Esophagus muscularis mucosa (tissue), 4 donors: ENCODE measurements at regions not wholly inside any gene's neighbourhood (a gene's known extent, or its start where the extent isn't known, plus 50 kb on each side); places are given as distances from the start of the nearest gene placed in this dataset.

Source experiments
- DNase-seq: peaks from one replicate; pipeline ENCODE4 v3.0.0-alpha.2; 2017; ENCODE audit errors: extremely low spot score
- H3K27ac ChIP-seq, 4 donors: fragments of 200-600 bp; sonication (generic); replicated peaks in 1 of 4; 1 replicate in 3 of 4; 2 replicates in 1 of 4; pipeline ENCODE4 v1.5.1; 2016 to 2019; ENCODE audit warnings: mild to moderate bottlenecking in 1 of 4
- H3K27me3 ChIP-seq, 4 donors: fragments of 200-600 bp; sonication (generic); one replicate each; pipeline versions ENCODE4 v1.5.1 to v1.6.0; 2016 to 2019
- H3K36me3 ChIP-seq, 4 donors: fragments of 200-600 bp; sonication (generic); one replicate each; pipeline ENCODE4 v1.5.1; 2016 to 2019
- H3K4me1 ChIP-seq, 4 donors: fragments of 200-600 bp; sonication (generic); one replicate each; pipeline ENCODE4 v1.5.1; 2016 to 2019
- H3K4me3 ChIP-seq, 4 donors: fragments of 200-600 bp; sonication (generic); 1 replicate in 2 of 4; 2 replicates in 2 of 4; pipeline ENCODE4 v1.5.1; 2016 to 2019; ENCODE audit warnings: mild to moderate bottlenecking in 4 of 4, moderate library complexity in 1 of 4
- H3K9me3 ChIP-seq, 4 donors: fragments of 200-600 bp; sonication (generic); 1 replicate in 3 of 4; 2 replicates in 1 of 4; pipeline ENCODE4 v1.5.1; 2016 to 2019
- EP300 ChIP-seq: sonication (generic); formaldehyde crosslinking; IDR thresholded peaks from one replicate; pipeline ENCODE4 v1.6.1; 2017; ENCODE audit warnings: antibody characterized with exemption
- POLR2A ChIP-seq: fragments of 450-650 bp; IDR thresholded peaks from one replicate; pipeline ENCODE4 v1.6.1; 2017; ENCODE audit warnings: antibody characterized with exemption, moderate library complexity, mild to moderate bottlenecking, low read depth
- POLR2AphosphoS5 ChIP-seq, 2 donors: sonication (generic); formaldehyde crosslinking; IDR thresholded peaks; one replicate each; pipeline ENCODE4 v1.6.1; 2017; ENCODE audit warnings: antibody characterized with exemption in 2 of 2
- WGBS: methylation state at CpG from one replicate; pipeline ENCODE4 v1.1.5; 2018; 5-methylcytosine and 5-hydroxymethylcytosine counted together
- intact Hi-C: fragments of 100-400 bp; cut with DNase I; formaldehyde crosslinking; loops from one replicate; pipeline ENCODE4 v1.15.1; 2023
- TF ChIP-seq, protein P1 (sequence below), 3 experiments: fragments of 200-600 bp in 2 of 3; fragments of 450-650 bp in 1 of 3; sonication (generic) in 2 of 3; IDR thresholded peaks; one replicate each; pipeline ENCODE4 v1.5.1; 2017 to 2019; ENCODE audit warnings: antibody characterized with exemption in 3 of 3, mild to moderate bottlenecking in 2 of 3, moderate library complexity in 1 of 3

DNA sequence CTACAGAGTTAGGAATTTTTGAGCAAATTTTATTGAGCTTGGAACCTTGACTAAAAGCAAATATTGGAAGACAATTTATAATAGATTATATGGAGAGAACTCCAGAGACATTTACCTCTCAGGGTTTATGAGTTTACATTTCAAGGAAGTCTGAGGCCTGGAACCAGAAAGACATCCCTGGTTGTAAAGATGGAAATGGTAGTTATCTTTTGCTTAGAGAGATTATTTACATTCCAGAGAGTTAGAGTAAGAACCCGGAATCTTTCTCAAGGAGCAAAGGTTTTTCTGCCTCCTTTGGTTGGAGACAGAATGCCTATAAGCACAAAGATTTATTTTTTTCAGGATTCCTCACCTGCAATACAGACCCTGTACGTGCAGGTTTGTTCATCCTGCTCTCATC lies 458.1 kb downstream of the TBL1XR1 start:
- Histone ChIP-seq H3K4me3 (no peak overlapping the region), H3K27me3 (no peaks in the 10 kb centered on the region), H3K9me3 (no peaks in the 10 kb centered on the region), H3K27ac (no peak overlapping the region), H3K36me3 (no peaks in the 10 kb centered on the region), H3K4me1 (no peaks in the 10 kb centered on the region)
- no peak for TF ChIP-seq POLR2A
- TF ChIP-seq POLR2AphosphoS5 (IDR thresholded peaks at IDR 0.05) = no peak
- TF ChIP-seq, protein P1, sequence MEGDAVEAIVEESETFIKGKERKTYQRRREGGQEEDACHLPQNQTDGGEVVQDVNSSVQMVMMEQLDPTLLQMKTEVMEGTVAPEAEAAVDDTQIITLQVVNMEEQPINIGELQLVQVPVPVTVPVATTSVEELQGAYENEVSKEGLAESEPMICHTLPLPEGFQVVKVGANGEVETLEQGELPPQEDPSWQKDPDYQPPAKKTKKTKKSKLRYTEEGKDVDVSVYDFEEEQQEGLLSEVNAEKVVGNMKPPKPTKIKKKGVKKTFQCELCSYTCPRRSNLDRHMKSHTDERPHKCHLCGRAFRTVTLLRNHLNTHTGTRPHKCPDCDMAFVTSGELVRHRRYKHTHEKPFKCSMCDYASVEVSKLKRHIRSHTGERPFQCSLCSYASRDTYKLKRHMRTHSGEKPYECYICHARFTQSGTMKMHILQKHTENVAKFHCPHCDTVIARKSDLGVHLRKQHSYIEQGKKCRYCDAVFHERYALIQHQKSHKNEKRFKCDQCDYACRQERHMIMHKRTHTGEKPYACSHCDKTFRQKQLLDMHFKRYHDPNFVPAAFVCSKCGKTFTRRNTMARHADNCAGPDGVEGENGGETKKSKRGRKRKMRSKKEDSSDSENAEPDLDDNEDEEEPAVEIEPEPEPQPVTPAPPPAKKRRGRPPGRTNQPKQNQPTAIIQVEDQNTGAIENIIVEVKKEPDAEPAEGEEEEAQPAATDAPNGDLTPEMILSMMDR (IDR thresholded peaks at IDR 0.05) = no peak
- TF ChIP-seq EP300 = no peak
- intact Hi-C loops = no loop called here
- no peak for DNase-seq
- WGBS = 48% methylated on average over 2 of the region's 2 CpGs

DNA sequence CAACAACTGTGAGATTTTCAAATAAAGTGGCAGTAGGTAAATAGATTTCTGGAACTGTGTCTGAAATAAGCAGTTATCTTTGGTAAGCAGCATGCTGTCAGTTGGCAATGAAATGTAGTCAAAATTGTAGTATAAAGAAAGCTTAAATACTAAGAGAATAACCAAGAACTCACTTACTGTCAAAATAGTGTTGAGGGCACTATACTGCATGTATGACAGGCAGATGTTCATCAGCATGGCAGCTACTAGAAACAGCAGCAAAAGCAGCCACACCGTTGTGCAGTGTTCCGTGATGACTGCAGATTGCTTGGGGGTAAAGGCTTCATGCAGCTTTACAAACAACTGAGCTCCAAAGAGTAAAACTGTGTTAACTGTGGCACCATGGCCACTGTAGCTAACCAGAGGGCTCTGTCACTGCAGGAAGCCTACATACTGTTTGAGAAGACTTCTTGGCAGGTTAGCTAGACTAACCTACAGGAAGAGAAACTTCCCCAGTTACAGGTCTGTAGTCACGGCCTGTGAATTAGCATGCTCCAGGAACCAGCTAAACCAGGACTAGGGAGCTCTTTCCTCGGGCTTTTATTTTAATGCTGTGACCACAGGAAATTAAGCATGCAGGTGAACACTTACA lies 459.7 kb downstream of the TBL1XR1 start:
- Histone ChIP-seq H3K4me1 (no peaks in the 10 kb centered on the region), H3K27me3 (no peaks in the 10 kb centered on the region), H3K27ac (no peak overlapping the region), H3K9me3 (no peaks in the 10 kb centered on the region), H3K4me3 (no peak overlapping the region), H3K36me3 (no peaks in the 10 kb centered on the region)
- WGBS = 86% methylated on average over 4 of the region's 4 CpGs
- no peak for DNase-seq
- intact Hi-C loops = no loop called here
- TF ChIP-seq POLR2A = no peak
- TF ChIP-seq POLR2AphosphoS5 (IDR thresholded peaks at IDR 0.05) = no peak
- TF ChIP-seq, protein P1 (IDR thresholded peaks at IDR 0.05) = no peak
- TF ChIP-seq EP300 = no peak

DNA sequence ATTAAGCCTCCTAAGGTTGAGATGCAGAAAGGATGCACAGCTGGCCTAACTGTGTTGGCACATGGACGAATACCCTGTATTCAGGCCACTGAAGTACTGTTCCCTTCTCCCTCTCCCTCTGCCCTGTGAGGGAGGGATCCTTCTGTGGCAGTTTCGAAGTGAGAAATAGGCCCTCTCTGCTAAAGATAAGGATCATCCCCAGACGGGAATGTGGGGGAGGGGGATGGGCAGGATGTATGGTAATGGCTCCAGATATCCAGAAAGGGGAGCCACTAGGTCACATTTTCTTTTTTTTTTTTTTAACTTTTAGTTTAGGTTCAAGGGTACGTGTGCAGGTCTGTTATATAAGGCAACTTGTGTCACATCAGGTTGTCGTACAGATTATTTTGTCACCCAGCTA lies 463.1 kb downstream of the TBL1XR1 start:
- WGBS = 81% methylated on average over 5 of the region's 5 CpGs
- no peak overlapping the region for H3K4me3 ChIP-seq
- no peak for DNase-seq
- H3K27ac ChIP-seq = no peak overlapping the region
- intact Hi-C loops = no loop called here
- no peaks in the 10 kb centered on the region for H3K27me3 ChIP-seq
- H3K9me3 ChIP-seq = no peaks in the 10 kb centered on the region
- no peaks in the 10 kb centered on the region for H3K4me1 ChIP-seq
- TF ChIP-seq POLR2A = no peak
- no peak for TF ChIP-seq EP300
- TF ChIP-seq POLR2AphosphoS5 (IDR thresholded peaks at IDR 0.05) = no peak
- TF ChIP-seq, protein P1 (IDR thresholded peaks at IDR 0.05) = no peak
- no peaks in the 10 kb centered on the region for H3K36me3 ChIP-seq

DNA sequence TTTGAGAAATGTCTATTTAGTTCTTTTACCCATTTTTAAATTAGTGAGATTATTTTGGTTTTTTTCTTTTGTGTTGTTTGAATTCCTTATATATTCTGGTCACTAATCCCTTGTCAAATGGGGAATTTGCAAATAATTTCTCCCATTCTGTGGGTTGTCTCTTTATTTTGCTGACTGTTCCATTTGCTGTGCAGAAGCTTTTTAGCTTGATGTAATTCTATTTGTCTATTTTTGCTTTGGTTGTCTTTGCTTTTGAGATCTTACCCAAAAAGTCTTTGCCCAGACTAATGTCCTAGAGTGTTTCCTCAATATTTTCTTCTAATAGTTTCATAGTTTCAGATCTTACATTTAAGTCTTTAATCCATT lies 472.9 kb downstream of the TBL1XR1 start:
- DNase-seq = no peak
- H3K27me3 ChIP-seq = no peaks in the 10 kb centered on the region
- no peaks in the 10 kb centered on the region for H3K9me3 ChIP-seq
- intact Hi-C loops = no loop called here
- no peak overlapping the region for H3K27ac ChIP-seq
- H3K4me1 ChIP-seq = no peaks in the 10 kb centered on the region
- no peak overlapping the region for H3K4me3 ChIP-seq
- TF ChIP-seq, protein P1 (IDR thresholded peaks at IDR 0.05) = no peak
- TF ChIP-seq POLR2AphosphoS5 (IDR thresholded peaks at IDR 0.05) = no peak
- TF ChIP-seq EP300 = no peak
- no peak for TF ChIP-seq POLR2A
- H3K36me3 ChIP-seq = no peaks in the 10 kb centered on the region

DNA sequence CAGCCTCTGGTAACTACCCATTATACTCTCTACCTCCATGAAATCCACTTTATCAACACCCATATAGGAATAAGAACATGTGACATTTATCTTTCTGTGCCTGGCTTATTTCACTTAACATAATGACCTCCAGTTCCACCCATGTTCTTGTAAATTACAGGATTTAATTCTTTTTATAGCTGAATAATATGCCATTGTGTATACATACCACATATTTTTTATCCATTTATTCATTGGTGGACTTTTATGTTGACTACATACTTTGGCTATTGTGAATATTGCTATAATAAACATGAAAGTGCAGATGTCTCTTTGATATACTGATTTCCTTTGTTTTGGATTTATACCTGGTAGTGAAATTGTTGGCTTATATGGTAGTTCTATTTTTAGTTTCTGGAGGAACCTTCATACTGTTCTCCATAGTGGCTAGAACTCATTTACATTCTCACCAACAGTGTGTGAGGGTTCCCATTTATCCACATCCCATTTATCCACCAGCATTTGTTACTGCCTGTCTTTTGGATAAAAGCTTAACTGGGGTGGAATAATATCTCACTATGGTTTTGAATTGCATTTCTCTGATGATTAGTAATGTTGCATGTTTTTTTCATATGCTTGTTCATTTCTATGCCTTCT lies 473.4 kb downstream of the TBL1XR1 start:
- no peaks in the 10 kb centered on the region for H3K36me3 ChIP-seq
- DNase-seq = no peak
- no peak overlapping the region for H3K27ac ChIP-seq
- no peaks in the 10 kb centered on the region for H3K9me3 ChIP-seq
- H3K4me1 ChIP-seq = no peaks in the 10 kb centered on the region
- TF ChIP-seq POLR2A (no peak), POLR2AphosphoS5 (IDR thresholded peaks at IDR 0.05) (no peak), EP300 (no peak)
- TF ChIP-seq, protein P1 (IDR thresholded peaks at IDR 0.05) = no peak
- H3K4me3 ChIP-seq = no peak overlapping the region
- intact Hi-C loops = no loop called here
- H3K27me3 ChIP-seq = no peaks in the 10 kb centered on the region
